HG03135 (cell line): ENCODE measurements at regions not wholly inside any gene's neighbourhood (a gene's known extent, or its start where the extent isn't known, plus 50 kb on each side); places are given as distances from the start of the nearest gene placed in this dataset.

Source experiments
- ATAC-seq: cut with Tn5 transposase; IDR thresholded peaks from one replicate; pipeline ENCODE4 v1.9.1; 2021; ENCODE audit warnings: mild to moderate bottlenecking, moderate library complexity; ENCODE audit not compliant: unreplicated experiment

DNA sequence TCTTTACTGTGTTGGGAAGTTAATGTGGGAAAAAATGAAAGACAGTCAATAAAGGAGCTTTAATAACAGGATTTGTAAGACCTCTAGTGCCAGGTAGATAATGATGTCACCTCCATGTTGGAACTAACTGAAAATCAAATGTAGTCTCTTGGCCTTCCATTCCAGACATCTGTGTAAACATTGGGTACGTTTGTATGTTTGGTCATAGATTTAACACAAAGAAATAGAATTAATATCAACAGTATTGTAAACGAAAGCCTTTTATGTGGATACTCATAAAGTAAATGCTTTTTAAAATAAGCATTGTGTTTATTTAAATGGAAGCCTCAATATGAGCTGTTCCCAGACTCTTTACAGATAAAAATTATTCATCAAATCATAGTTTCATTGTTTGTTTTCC is 605.7 kb downstream of the METTL15 start:
- ATAC-seq: no peak

DNA sequence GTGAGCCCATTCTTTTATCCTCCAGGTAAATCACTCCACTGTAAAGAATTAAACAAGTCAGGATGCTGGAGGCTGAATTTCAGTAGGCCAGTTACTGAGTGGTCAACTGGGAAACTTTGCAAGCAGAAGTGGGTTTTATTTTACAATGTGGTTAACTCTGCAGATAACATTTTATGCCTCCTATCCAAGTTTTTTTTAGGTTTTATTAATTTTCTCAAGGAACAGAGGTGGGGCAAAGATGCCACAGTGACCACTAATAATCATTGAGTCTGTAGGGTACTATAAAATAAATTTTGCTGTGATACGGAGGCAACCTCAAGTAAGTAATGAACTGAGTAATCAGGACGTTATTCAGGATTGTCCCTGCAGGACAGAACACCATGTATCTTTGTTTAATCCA is 599.9 kb downstream of the METTL15 start:
- no peak for ATAC-seq

DNA sequence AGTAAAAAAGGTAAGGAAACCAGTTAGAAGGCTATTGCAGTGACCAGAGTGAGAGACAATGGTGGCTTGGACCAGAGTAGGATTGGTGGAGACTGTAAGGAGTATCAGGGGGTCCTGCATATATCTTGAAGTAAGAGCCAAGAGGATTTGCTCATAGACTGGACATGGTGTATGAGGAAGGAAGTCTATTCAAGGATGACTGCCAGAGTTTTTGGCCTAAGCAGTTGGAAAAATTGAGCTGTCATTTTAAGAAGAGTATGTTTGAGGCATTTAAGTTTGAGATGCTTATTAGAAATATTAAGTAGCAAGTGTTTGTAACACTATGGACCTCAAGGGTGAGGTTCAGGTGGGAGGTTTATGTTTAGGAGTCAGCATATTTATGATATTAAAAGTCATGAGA is 596.6 kb downstream of the METTL15 start:
- no peak for ATAC-seq

DNA sequence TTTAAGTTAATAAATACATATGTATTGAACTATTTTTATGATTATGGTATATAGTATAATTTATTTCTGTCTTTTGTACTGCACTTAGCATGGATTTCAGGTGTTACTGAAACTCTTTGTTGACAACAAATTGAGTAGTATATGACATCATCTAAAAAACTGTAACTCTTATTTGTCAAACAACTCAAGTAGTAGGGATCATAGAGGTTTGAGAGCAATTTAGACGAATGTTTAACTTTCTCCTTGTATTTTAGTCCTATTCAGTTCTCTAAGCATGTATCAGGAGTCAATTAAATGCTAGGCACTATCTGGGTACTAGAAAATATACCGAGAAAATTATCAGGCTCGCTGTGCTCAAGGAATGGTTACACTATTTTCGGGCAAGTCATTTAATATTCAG is 595.2 kb downstream of the METTL15 start:
- ATAC-seq: no peak

DNA sequence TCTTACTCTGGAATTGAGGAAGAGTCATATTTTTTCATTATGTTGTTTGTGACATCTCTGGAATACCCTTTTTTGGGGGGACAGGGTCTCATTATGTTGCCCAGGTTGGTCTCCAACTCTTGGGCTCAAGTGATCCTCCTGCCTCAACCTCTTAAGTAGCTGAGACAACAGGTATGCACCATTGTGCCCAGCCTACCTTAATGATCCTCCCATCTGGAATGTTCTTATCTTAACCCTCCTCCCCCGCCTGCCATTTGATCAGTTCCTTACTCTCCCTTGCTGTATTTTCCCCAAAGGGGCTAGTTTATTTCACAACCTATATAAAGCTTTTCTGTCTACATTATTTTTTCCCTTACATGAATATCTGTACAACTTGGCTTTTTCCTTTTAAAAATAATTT is 594.7 kb downstream of the METTL15 start:
- no peak for ATAC-seq

DNA sequence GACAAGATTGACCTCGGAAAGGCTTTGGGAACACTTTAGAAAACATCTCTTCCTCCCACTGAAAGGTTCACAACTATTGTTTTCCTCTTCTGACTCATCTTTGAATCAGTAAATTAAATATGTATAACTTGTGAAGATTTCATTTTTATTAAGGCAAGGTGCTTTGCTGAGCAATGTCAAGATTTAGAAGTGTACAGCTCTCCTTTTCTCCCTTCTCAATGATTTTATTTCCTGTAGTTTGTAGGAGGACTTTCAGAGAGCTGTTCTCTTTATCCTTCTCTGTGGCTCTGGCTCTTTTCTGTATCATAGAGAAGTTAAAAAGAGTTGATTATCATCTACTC is 594.2 kb downstream of the METTL15 start:
- ATAC-seq: no peak

DNA sequence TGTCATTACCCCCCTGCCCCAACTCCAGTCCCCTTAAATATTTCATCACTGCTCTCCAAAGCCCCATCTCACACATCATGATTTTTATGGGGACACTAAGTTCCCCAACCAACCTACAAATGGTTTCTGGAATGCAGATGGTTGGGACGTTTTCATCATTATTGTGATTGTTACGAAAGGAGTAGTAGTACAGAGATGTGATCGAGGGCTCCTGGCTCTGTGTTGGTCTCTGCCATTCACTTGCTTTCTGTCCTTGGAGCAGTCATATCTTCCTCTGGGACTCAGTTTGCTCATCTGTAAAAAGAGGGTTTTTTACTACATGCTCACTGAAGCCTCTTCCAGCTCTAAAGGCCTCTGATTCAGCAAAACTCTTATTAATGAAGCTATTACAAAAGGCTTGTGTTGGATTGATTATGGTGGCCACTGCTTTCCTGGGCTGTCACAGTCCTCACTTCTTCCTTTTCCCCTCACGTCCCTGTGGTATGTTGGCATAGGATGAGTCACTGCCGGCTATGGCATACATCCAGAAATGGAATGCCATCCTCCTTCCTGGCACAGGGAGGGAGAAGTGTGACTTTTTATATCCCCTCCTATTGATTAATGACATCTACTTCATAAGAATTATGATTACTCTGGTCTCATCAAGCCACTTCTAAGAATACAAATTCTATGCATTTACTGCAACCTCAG is 593.7 kb downstream of the METTL15 start:
- no peak for ATAC-seq

DNA sequence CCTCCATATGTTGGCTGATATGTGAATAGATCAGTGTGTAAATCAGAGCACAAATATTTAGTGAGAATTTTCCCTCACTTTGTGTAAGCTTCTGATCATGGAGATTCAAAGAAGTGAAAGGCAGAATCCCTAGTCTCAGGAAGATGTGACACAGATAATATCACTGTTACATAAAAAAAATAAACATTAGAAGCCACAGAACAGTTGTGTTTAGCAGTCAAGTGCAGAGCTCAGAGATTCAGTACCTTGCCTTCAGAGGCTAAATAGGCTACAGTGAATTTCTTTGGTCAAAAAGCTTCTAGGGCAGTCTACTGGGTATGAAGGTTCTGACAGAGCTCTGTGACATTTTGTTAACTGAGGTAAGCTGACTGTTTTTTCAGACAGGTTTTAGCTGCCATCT is 591.5 kb downstream of the METTL15 start:
- ATAC-seq: no peak

DNA sequence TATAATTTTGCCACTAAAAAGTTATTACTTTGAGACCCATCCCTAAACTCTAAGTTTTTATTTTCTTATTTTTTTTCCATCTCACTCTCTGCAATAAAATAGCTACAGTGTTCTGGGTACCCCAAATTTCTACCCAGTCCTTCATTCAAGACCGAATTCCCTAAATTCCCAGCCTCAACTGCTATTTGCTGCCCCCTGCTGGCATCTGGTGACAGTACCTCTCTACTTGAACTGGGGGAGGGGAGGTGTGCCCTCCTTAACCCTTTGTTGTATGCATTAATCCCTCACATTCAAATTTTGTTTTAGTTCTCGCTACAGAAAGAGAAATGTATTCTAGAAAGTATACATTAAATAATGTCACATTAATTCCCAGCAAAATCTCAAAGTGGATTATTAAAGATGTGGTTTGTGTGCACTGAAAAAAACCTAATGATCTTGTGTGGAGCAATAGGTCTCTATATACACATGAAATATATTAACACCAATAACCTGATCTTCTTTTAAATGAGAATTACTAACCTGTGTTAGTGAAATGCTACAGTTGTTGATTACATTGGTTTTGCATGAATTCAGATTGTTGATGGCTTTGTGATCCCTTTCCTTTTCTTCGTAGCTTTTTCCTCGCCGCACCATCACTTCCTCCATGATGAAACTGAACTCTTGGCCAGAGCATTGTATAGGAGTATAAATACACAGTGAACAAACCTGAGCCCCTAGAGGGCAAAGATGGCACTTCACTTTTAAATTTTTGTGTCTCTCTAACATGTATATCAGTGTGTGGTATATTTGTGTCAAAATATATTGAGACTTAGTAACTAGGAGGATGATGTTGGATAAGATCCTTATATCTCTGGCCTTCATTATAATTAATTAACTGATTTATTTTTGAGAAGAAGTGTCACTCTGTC is 590.0 kb downstream of the METTL15 start:
- no peak for ATAC-seq

DNA sequence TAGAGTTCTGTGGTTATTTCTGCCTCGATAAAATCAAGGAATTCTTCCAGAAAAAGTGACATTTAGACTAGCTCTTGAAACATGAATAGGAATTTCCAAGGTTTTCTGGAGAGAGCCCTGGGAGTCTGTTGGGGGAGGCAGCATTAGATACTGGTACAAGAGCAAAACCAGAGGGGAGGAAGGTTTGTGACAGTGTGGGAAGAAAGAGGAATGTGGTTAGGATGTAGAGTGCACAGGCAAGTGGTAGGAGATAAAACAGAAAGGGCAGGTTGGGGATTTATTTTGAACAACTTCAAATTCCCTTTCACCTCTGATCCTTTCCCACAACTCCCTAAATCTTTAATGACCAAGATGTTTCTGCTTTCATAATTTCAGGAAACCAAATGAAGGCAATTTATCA is 588.4 kb downstream of the METTL15 start:
- ATAC-seq: no peak

DNA sequence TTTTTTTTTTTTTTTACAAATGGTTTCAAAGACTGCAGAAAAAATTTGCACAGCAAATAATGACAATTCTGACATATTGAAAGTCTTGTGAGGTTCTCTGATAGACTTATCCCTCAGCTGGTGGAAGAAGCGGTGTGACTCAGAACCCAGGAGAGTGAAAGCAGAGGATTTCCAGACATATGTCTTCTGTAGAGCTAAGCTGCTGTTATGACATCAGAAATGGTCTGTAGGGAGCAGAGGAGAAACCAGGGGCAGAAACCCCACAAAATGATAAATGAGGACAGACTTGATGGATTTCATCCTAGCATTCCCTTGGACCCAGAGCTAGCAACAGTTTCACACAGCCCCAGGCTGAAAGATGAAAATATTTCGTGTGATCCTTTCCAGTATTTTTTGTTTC is 582.6 kb downstream of the METTL15 start:
- no peak for ATAC-seq

DNA sequence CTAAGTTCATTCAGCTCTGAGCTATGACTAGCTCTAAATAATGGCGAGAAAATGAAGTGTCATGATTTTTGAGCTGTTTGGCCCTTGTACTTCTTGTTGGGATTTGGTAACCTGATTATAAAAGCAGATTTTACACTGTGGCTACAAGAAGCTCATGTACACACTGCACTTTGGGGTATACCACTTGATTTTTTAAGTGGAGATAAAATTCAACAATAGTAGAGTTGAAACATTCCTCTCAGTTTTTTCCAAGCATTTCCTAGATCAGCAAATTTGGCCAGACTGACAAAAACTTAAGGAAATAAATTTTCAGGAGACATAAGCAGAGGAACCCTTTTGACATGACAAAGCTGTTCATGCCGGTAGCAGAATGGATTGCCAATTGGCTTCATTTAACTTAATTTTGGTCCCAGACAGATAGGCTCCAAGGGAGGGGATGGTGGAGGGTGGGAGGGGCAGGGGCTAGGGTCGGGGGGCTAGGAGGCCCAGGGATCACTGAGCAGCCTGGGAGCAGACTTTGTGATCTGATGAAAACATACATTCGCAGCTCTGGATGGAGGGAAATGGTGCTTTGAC is 575.9 kb downstream of the METTL15 start:
- no peak for ATAC-seq

DNA sequence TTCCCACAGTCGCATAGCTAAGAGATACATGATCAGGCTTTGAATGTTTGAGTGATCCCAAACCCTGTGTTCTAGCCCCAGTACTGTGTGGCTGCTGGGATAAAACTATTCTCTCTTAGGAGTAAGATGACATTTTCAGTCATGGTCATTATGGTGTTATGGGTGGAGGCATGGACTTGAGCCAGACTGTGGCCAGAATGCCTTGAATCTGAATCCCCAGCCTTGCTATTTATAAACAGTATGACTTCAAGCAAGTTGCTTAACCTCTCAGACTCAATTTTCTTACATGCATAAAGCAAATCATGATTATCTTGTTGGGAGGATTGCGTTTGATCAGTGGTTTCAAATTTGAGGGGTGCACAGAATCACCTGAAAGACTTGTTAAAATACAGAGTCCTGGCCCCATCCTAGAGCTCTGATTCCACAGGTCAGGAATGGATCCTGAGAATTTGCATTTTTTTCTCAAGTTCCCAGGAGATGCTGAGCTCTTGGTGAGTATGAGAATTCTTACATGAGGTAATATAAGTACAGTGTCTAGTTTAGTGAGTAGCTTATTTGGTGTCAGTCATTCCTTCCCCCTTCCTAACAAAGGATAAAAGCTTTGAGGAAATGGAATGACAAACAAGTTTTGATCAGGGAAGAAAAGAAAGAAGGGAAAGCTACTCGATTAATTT is 571.7 kb downstream of the METTL15 start:
- ATAC-seq: no peak

DNA sequence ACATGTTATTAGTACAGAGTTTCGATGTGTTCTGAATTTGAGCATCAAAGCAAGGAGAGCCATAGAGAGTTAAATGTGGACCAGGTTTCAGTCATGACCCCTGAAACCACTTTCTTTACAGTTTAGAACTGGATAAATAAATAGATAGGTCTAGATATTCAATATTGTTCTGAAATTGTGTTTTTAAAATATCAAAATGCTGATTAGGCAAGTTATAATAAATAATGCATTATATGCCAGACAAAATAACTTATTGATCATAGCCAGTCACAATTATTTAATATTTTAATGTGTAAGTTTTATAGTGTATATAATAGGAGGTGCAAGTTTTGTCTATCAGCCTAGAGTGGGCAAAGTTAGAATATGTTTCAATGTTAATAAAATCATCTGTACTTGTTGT is 569.5 kb downstream of the METTL15 start:
- no peak for ATAC-seq

DNA sequence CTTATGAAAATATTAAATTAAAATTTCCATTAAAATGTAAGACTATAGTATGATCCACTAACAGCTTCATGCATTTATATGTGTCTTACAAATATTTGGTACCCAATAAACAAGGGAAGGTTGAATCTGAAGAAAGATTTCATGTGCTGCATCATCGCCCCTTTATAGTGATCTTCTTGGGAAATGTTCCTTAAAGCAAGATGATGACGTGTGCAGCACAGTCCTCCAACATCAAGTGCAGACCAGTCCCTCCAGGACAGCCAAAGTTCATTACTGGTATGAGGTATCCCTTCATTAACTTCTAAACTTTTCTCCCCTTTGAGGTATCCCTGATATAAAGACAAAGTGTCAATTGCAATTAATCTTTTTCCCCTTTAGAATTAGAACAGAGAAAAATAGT is 567.0 kb downstream of the METTL15 start:
- no peak for ATAC-seq

DNA sequence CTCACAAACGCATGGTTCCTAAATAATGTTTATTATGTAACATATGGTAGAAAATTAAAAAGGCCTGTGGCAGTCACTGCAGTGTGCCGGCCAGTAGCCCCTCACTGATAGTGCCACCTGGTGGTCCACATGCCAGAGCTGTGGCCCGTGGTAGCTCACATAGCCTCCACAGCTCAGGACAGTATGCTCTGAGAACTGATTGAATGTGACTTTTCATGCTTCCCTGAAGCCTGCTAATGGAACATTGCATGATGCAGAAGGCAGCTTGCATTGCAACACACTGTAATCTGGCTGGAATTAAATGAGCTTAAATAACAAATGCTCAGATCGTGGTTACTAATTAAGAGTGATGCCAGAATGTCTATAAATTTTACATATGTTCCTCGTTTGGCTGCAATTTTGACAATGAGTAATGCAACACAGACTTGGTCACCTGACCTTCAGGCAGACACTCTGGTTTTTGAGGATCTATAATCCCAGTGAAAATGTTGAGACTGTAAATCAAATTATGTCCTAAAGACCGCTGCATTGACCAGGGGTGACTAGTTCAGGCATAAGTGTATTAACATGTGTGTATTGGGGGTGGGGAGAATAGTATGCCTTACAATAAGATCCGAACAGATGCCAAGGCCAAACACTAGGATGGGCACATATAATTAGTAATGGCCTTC is 566.4 kb downstream of the METTL15 start:
- ATAC-seq: no peak

DNA sequence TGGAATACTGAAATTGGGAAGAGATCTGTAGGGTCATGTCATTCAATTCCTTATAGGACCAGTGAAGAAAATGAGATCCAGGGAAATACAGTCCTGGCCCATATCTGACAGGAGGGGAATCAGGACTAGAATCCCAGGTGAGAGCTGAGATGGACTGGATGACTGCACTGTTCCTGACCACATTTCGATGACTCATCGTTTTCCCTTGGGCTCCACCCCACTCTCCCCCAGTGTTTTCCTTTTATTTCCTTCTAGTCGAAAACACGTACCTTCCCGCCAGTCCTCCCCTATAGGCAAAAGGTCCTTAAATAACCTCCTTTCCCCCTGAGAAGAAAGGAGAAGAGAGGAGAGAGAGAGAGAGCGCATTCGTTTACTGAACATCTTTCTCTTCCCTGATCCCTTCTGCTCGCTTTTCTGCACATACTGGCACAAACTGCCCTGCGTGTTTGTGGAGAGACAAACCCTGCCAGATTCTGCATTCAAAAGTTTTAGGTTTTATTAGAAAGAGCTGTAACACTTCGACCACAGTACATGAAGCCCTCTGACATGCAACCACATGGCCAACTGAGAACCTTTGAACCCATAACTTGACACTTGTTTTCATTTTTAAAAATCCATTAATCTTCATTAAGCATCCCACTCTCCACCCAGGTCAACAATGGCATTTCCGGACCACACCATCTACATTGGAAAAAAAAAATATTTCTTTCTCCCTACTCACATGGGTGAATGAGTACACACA is 565.7 kb downstream of the METTL15 start:
- ATAC-seq: no peak

DNA sequence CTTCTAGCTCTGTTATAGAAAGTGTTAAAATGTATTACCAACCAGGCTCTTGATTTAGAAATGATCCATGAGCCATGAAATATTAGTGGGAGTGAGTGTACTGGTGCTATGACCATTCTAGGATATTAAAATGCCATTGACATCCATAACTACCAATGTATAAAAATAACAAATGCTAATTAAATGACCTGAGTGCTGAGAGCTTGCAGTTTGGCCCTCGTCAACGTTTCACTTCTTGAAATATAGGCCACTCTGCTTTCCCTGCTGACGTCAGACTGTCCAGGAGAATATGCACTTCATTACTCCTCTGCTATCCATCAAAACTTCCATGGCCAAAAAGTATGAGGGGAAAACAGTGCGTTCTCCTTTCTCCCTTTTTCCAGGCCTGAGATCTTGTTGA is 563.1 kb downstream of the METTL15 start:
- ATAC-seq: no peak

DNA sequence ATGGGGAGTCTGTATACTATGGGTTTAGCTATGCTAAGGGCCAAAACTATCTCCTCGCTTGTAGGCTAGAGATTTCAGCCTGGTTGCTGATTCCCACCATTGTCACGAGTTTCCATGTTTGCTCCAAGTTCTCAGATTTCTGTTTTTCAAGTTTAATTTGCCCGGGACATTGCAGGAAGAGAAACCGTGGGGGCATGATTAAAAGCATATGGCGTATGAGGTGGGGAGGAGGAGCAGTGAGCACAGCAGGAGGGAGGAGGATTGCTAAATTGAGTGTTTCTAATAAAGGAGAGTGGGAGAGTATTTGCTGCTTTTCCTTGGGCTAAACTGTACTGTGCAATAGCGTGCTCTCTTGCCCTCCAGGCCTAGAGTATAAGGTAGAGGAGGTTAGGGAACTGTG is 558.4 kb downstream of the METTL15 start:
- no peak for ATAC-seq

DNA sequence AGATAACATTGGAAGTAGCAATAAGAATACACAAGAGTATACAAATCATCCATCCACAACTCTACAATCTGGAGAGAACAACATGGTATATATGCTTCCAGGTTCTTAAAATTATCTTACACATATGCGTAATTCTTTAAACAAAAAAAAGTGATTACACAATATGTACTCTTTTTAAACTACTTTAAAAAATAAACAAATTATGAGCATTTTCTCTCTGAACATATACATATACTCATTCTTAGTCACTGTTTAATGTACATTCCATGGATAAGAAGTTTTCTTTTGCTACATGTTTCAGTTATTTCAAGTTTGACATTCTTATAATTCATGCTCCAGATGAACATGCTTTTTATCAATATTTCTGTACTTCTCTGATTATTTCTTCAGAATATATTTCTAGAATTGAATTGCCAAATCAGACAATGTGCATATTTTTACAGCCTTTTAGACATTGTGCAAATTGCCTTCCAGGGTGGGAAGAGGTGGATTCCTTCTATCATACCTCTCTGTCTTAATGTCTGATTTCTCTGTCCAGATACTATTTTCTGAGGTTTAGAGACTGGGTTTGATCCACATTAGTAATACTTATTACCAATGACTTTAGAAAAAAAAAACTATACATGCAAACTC is 551.6 kb downstream of the METTL15 start:
- ATAC-seq: no peak
